ENCODE measurements at regions not wholly inside any gene's neighbourhood (a gene's known extent, or its start where the extent isn't known, plus 50 kb on each side); places are given as distances from the start of the nearest gene placed in this dataset.
A peak's percentile ranks its signal among the peaks of the same experiment; 100 is the strongest.

GRCh38 chr20:52616629-52617028, 355.5 kb upstream of the TSHZ2 start:
- intact Hi-C loops (cut with micrococcal nuclease; ENCODE audit: unreplicated experiment) (no loop called here), in situ Hi-C loops (cut with HindIII; ENCODE audit: extremely low pct_ligation_motif_present, low pct_unique_long_range_greater_than_20kb) (no loop called here)
- FAIRE-seq (no peak), ATAC-seq (no peak), DNase-seq (ENCODE audit: low spot score) (no peak)
- Histone ChIP-seq H2AFZ (ENCODE audit: low read length) (no peak overlapping the region), H3K36me3 (replicated peaks in 1 of 2; ENCODE audit: control insufficient read depth in 1 of 2, insufficient read depth in 2 of 2, low read length in 2 of 2) (no peaks in the 10 kb centered on the region), H3K4me3 (replicated peaks in 1 of 3; ENCODE audit: insufficient read depth in 1 of 3, low read depth in 2 of 3, low read length in 3 of 3) (no peak overlapping the region), H3K9me3 (ENCODE audit: low read length) (peaks cover 20% of the 10 kb centered on the region), H4K20me1 (ENCODE audit: insufficient read depth, low read length) (no peaks in the 10 kb centered on the region), H3K27ac (ENCODE audit: extremely low read length, insufficient read depth, low read length) (no peak overlapping the region), H3K79me2 (ENCODE audit: insufficient read depth, low read length) (no peaks in the 10 kb centered on the region), H3K4me1 (ENCODE audit: insufficient read depth, low read length) (no peaks in the 10 kb centered on the region), H3K27me3 (ENCODE audit: control insufficient read depth in 1 of 2, insufficient read depth in 2 of 2, low read length in 2 of 2) (no peaks in the 10 kb centered on the region), H3K9ac (ENCODE audit: insufficient read depth, low read depth, low read length) (no peak overlapping the region), H3K4me2 (ENCODE audit: low read depth, low read length) (no peak overlapping the region)
- BruUV-seq (replicated peaks) = no TSS peak
- WGBS (ENCODE audit: low lambda C conversion rate) = 7% methylated on average over 3 of the region's 3 CpGs
- ChIA-PET POLR2A (no interaction called here), CTCF (ENCODE audit: low intra/inter-chr PET ratio, low total read pairs) (no interaction called here)
- TF ChIP-seq ZNF570 (CRISPR knock-in tag; IDR thresholded peaks at IDR 0.05; ENCODE audit: borderline replicate concordance) = no peak
- no peak for TF ChIP-seq DMAP1 (CRISPR knock-in tag; IDR thresholded peaks at IDR 0.05)

GRCh38 chr20:52614051-52614863, 357.9 kb upstream of the TSHZ2 start:
- peaks cover 36% of the 10 kb centered on the region for H3K9me3 ChIP-seq (ENCODE audit: low read length)
- no peak for DNase-seq (ENCODE audit: low spot score)
- H3K9ac ChIP-seq (ENCODE audit: insufficient read depth, low read depth, low read length) = no peak overlapping the region
- no peaks in the 10 kb centered on the region for H3K4me1 ChIP-seq (ENCODE audit: insufficient read depth, low read length)
- no peak for FAIRE-seq
- H3K4me3 ChIP-seq (replicated peaks in 1 of 3; ENCODE audit: insufficient read depth in 1 of 3, low read depth in 2 of 3, low read length in 3 of 3) = no peak overlapping the region
- H4K20me1 ChIP-seq (ENCODE audit: insufficient read depth, low read length) = no peaks in the 10 kb centered on the region
- no peak overlapping the region for H3K27ac ChIP-seq (ENCODE audit: extremely low read length, insufficient read depth, low read length)
- BruUV-seq (replicated peaks) = no TSS peak
- in situ Hi-C loops (cut with HindIII; ENCODE audit: extremely low pct_ligation_motif_present, low pct_unique_long_range_greater_than_20kb) (no loop called here), intact Hi-C loops (cut with micrococcal nuclease; ENCODE audit: unreplicated experiment) (no loop called here)
- ATAC-seq = no peak
- ChIA-PET POLR2A (no interaction called here), CTCF (ENCODE audit: low intra/inter-chr PET ratio, low total read pairs) (no interaction called here)
- no peak overlapping the region for H2AFZ ChIP-seq (ENCODE audit: low read length)
- H3K79me2 ChIP-seq (ENCODE audit: insufficient read depth, low read length) = no peaks in the 10 kb centered on the region
- H3K27me3 ChIP-seq (ENCODE audit: control insufficient read depth in 1 of 2, insufficient read depth in 2 of 2, low read length in 2 of 2) = no peaks in the 10 kb centered on the region
- TF ChIP-seq HNRNPK (IDR thresholded peaks at IDR 0.05; ENCODE audit: low read depth, low read length, poor library complexity, severe bottlenecking) = peak; percentile 100
- peak; percentile 91; the same call in 1 of the 2 replicates for TF ChIP-seq PCBP1 (IDR thresholded peaks at IDR 0.05; ENCODE audit: borderline replicate concordance, low read depth, low read length)
- TF ChIP-seq PHF5A (CRISPR knock-in tag; IDR thresholded peaks at IDR 0.05; ENCODE audit: low read depth, unreplicated experiment) = no peak
- H3K36me3 ChIP-seq (replicated peaks in 1 of 2; ENCODE audit: control insufficient read depth in 1 of 2, insufficient read depth in 2 of 2, low read length in 2 of 2) = no peaks in the 10 kb centered on the region
- 11% methylated on average over 3 of the region's 3 CpGs for WGBS (ENCODE audit: low lambda C conversion rate)
- H3K4me2 ChIP-seq (ENCODE audit: low read depth, low read length) = no peak overlapping the region
